Trophoblast cell (in vitro differentiated cells and primary cell): ENCODE measurements at regions not wholly inside any gene's neighbourhood (a gene's known extent, or its start where the extent isn't known, plus 50 kb on each side); places are given as distances from the start of the nearest gene placed in this dataset.

Source experiments
- DNase-seq, 2 donors: peaks; one replicate each; pipeline ENCODE4 v3.0.0-alpha.2; 2016
- H2AFZ ChIP-seq: 2 replicates; pipeline ENCODE4 v1.6.1; 2013; ENCODE audit warnings: low read length, moderate library complexity, mild to moderate bottlenecking; ENCODE audit not compliant: insufficient read depth, poor library complexity
- H2AK5ac ChIP-seq: 2 replicates; pipeline ENCODE4 v1.6.1; 2013; ENCODE audit warnings: mild to moderate bottlenecking, low read length
- H2BK120ac ChIP-seq: 2 replicates; pipeline ENCODE4 v1.6.1; 2013; ENCODE audit warnings: low read length, mild to moderate bottlenecking, moderate library complexity; ENCODE audit not compliant: insufficient read depth, poor library complexity
- H2BK12ac ChIP-seq: 2 replicates; pipeline ENCODE4 v1.6.1; 2013; ENCODE audit warnings: mild to moderate bottlenecking, low read length, moderate library complexity
- H2BK5ac ChIP-seq: 2 replicates; pipeline ENCODE4 v1.6.1; 2013; ENCODE audit warnings: low read length, low read depth, moderate library complexity, mild to moderate bottlenecking; ENCODE audit not compliant: poor library complexity
- H3K14ac ChIP-seq: 2 replicates; pipeline ENCODE4 v1.6.1; 2013; ENCODE audit warnings: mild to moderate bottlenecking, low read length
- H3K18ac ChIP-seq: 2 replicates; pipeline ENCODE4 v1.6.1; 2013; ENCODE audit warnings: mild to moderate bottlenecking, low read length
- H3K23ac ChIP-seq: 2 replicates; pipeline ENCODE4 v1.6.1; 2013; ENCODE audit warnings: low read length
- H3K27ac ChIP-seq: 2 replicates; pipeline ENCODE4 v1.5.1; 2013; ENCODE audit warnings: low read depth, mild to moderate bottlenecking, inconsistent platforms, low read length, moderate library complexity
- H3K27me3 ChIP-seq: 2 replicates; pipeline ENCODE4 v1.6.1; 2013; ENCODE audit warnings: inconsistent platforms, mild to moderate bottlenecking, low read length, moderate library complexity; ENCODE audit not compliant: insufficient read depth
- H3K36me3 ChIP-seq, 2 experiments: 1 replicate in 1 of 2; 2 replicates in 1 of 2; pipeline ENCODE4 v1.6.1; 2013; ENCODE audit warnings: low read length in 2 of 2, mild to moderate bottlenecking in 2 of 2, moderate library complexity in 1 of 2; ENCODE audit not compliant: insufficient read depth in 2 of 2, control insufficient read depth in 1 of 2
- H3K4ac ChIP-seq: 2 replicates; pipeline ENCODE4 v1.6.1; 2013; ENCODE audit warnings: low read depth, mild to moderate bottlenecking, low read length, moderate library complexity
- H3K4me1 ChIP-seq, 2 experiments: 1 replicate in 1 of 2; 2 replicates in 1 of 2; pipeline ENCODE4 v1.6.1; 2013; ENCODE audit warnings: low read length in 2 of 2, mild to moderate bottlenecking in 2 of 2, moderate library complexity in 1 of 2; ENCODE audit not compliant: insufficient read depth in 2 of 2, control insufficient read depth in 1 of 2
- H3K4me2 ChIP-seq: 2 replicates; pipeline ENCODE4 v1.6.1; 2013; ENCODE audit warnings: inconsistent platforms, mild to moderate bottlenecking, low read length, moderate library complexity
- H3K4me3 ChIP-seq: 2 replicates; pipeline ENCODE4 v1.5.1; 2013; ENCODE audit warnings: mild to moderate bottlenecking, low read depth, low read length, inconsistent platforms
- H3K79me1 ChIP-seq: one replicate; pipeline ENCODE4 v1.6.1; 2013; ENCODE audit warnings: low read length
- H3K79me2 ChIP-seq: 2 replicates; pipeline ENCODE4 v1.6.1; 2013; ENCODE audit warnings: low read length, mild to moderate bottlenecking; ENCODE audit not compliant: control insufficient read depth, insufficient read depth, poor library complexity
- H3K9ac ChIP-seq: 2 replicates; pipeline ENCODE4 v1.6.1; 2013; ENCODE audit warnings: mild to moderate bottlenecking, low read length
- H3K9me3 ChIP-seq: 2 replicates; pipeline ENCODE4 v1.6.1; 2013; ENCODE audit warnings: low read depth, mild to moderate bottlenecking, control low read depth, inconsistent platforms, low read length; ENCODE audit not compliant: insufficient read depth
- H4K12ac ChIP-seq: 2 replicates; pipeline ENCODE4 v1.6.1; 2013; ENCODE audit warnings: low read depth, mild to moderate bottlenecking, low read length, moderate library complexity
- H4K8ac ChIP-seq: 2 replicates; pipeline ENCODE4 v1.6.1; 2013; ENCODE audit warnings: low read depth, mild to moderate bottlenecking, low read length, moderate library complexity
- H4K91ac ChIP-seq: one replicate; pipeline ENCODE4 v1.6.1; 2013; ENCODE audit warnings: low read depth, mild to moderate bottlenecking, low read length, moderate library complexity
- WGBS: extraction: QIAGEN DNeasy Blood & Tissue Kit; methylation state at CpG from one replicate; pipeline ENCODE4 v1.1.7; 2013; ENCODE audit warnings: missing lambda C conversion rate; ENCODE audit not compliant: insufficient read length, insufficient coverage; ENCODE audit errors: extremely low coverage; 5-methylcytosine and 5-hydroxymethylcytosine counted together

DNA sequence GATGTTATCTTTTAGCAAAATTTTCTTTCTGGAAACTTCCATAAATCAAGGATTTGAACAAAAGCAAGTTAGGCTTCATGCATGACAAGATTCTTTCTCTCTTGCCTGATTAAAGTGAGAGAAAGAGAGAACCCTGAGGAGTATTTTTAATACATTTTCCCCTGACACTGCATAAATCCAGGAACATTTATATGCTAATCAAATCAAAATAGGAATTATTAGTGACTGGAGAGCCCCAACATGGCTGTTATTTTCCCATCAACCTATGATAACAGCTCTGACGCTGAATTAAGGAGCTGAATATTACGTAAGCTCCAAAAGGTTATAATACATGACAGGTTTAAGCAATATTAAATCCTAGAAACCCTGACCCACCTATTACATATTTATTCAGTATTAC, 930.2 kb upstream of the PIK3C3 start:
- Histone ChIP-seq H3K4me2 (no peak overlapping the region), H3K9ac (no peak overlapping the region), H3K4ac (no peak overlapping the region), H3K79me1 (no peaks in the 10 kb centered on the region), H2BK120ac (no peak overlapping the region), H4K91ac (no peak overlapping the region), H3K4me1 (no peaks in the 10 kb centered on the region), H3K27ac (no peak overlapping the region), H2BK5ac (no peak overlapping the region), H3K18ac (no peak overlapping the region), H2AFZ (no peak overlapping the region), H3K79me2 (no peaks in the 10 kb centered on the region), H4K8ac (no peak overlapping the region), H3K23ac (no peak overlapping the region), H2BK12ac (no peak overlapping the region), H3K36me3 (no peaks in the 10 kb centered on the region), H3K4me3 (no peak overlapping the region), H3K27me3 (no peaks in the 10 kb centered on the region), H3K9me3 (no peaks in the 10 kb centered on the region), H4K12ac (no peak overlapping the region), H2AK5ac (no peak overlapping the region), H3K14ac (no peak overlapping the region)
- DNase-seq = no peak
- WGBS = no CpG with 5 or more reads among the region's 2 CpGs

DNA sequence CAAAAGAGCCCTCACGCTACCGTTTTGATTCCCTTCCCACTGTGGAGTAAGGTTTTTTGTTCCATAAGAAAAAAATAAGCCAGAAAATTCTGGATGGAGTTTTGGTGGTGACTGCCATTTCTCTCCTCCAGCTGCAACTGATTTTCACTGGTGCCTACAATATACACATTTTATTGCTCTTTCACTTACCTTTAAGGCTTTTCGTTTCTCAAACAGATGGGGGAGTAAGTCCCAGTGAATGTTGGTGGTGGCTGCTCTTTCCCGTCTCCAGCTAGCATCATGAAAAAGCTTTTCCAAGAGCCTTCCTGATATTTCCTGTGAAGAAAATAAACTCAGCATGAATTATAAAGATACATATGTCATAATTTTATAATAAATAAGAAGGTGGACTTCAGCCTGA, 932.5 kb upstream of the PIK3C3 start:
- H3K4me1 ChIP-seq = no peaks in the 10 kb centered on the region
- no peak overlapping the region for H3K4me3 ChIP-seq
- H3K27me3 ChIP-seq = no peaks in the 10 kb centered on the region
- H3K36me3 ChIP-seq = no peaks in the 10 kb centered on the region
- H3K23ac ChIP-seq = no peak overlapping the region
- H4K8ac ChIP-seq = no peak overlapping the region
- no peak overlapping the region for H2BK5ac ChIP-seq
- no peak for DNase-seq
- H3K4me2 ChIP-seq = no peak overlapping the region
- H3K79me1 ChIP-seq = no peaks in the 10 kb centered on the region
- H3K79me2 ChIP-seq = no peaks in the 10 kb centered on the region
- no CpG with 5 or more reads among the region's 4 CpGs for WGBS
- no peaks in the 10 kb centered on the region for H3K9me3 ChIP-seq
- no peak overlapping the region for H2AFZ ChIP-seq
- H2BK12ac ChIP-seq = no peak overlapping the region
- H3K18ac ChIP-seq = no peak overlapping the region
- no peak overlapping the region for H4K12ac ChIP-seq
- no peak overlapping the region for H3K9ac ChIP-seq
- H2AK5ac ChIP-seq = no peak overlapping the region
- H3K14ac ChIP-seq = no peak overlapping the region
- H3K27ac ChIP-seq = no peak overlapping the region
- H2BK120ac ChIP-seq = no peak overlapping the region
- H3K4ac ChIP-seq = no peak overlapping the region
- no peak overlapping the region for H4K91ac ChIP-seq

DNA sequence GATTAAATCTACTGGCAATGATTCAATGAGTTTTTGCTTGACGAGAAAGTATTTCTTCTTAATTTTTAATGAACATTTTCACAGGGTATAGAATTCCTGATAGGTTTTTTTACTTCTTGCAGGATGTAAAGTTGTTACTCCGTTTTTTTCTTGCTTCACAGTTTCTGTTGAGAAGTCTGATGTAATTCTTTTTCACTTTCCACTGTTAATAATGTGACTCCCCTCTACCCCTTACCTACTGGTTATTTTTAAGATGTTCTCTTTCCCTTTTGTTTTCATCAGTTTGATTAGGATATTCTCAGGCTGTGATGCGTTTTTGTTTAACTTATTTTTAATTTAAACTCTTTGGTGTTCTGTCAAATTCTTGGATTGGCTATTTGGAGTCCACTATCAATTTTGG, 933.9 kb upstream of the PIK3C3 start:
- Histone ChIP-seq H3K4me2 (no peak overlapping the region), H2AFZ (no peak overlapping the region), H2BK12ac (no peak overlapping the region), H4K12ac (no peak overlapping the region), H3K4me3 (no peak overlapping the region), H4K8ac (no peak overlapping the region), H3K79me1 (no peaks in the 10 kb centered on the region), H3K4me1 (no peaks in the 10 kb centered on the region), H3K23ac (no peak overlapping the region), H3K27me3 (no peaks in the 10 kb centered on the region), H3K9ac (no peak overlapping the region), H3K27ac (no peak overlapping the region), H3K9me3 (no peaks in the 10 kb centered on the region), H2BK120ac (no peak overlapping the region), H2AK5ac (no peak overlapping the region), H3K79me2 (no peaks in the 10 kb centered on the region), H3K18ac (no peak overlapping the region), H2BK5ac (no peak overlapping the region), H3K36me3 (no peaks in the 10 kb centered on the region), H4K91ac (no peak overlapping the region), H3K4ac (no peak overlapping the region), H3K14ac (no peak overlapping the region)
- no peak for DNase-seq
- WGBS = no CpG with 5 or more reads among the region's 3 CpGs

DNA sequence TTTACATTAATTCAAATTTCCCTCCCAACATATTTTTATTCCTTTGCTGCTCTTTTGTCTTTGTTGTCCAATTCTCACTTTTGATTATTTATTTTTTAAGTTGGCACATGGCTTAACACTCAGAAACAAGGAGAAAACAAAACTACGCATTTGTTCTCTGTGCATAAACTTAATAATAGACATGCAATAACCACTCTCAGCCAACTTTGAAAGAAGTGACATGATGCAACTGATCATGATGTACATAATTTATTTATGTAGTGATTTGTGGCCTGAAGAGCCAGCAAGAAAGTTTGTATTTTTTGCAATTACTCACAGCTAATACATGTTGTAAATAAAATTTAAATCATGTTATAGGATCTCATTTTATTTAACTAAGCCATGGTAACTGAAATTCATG, 942.8 kb upstream of the PIK3C3 start:
- Histone ChIP-seq H3K9ac (no peak overlapping the region), H3K4ac (no peak overlapping the region), H4K8ac (no peak overlapping the region), H3K18ac (no peak overlapping the region), H4K91ac (no peak overlapping the region), H3K79me2 (no peaks in the 10 kb centered on the region), H2BK12ac (no peak overlapping the region), H3K27ac (no peak overlapping the region), H3K4me2 (no peak overlapping the region), H3K4me1 (no peaks in the 10 kb centered on the region), H3K4me3 (no peak overlapping the region), H3K27me3 (no peaks in the 10 kb centered on the region), H3K9me3 (no peaks in the 10 kb centered on the region), H3K36me3 (no peaks in the 10 kb centered on the region), H3K23ac (no peak overlapping the region), H4K12ac (no peak overlapping the region), H3K79me1 (no peaks in the 10 kb centered on the region), H2AK5ac (no peak overlapping the region), H3K14ac (no peak overlapping the region), H2BK120ac (no peak overlapping the region), H2BK5ac (no peak overlapping the region), H2AFZ (no peak overlapping the region)
- WGBS = no CpG with 5 or more reads among the region's 1 CpG
- DNase-seq = no peak
